NCI-H1048 (cell line): ENCODE measurements at regions not wholly inside any gene's neighbourhood (a gene's known extent, or its start where the extent isn't known, plus 50 kb on each side); places are given as distances from the start of the nearest gene placed in this dataset.
"Not testable (repeated sequence)": the region's sequence is repeated elsewhere in the genome, so short reads cannot be mapped to it uniquely, and the experiment has no call there.

Source experiments
- DNase-seq: peaks from one replicate; lab custom pipeline; 2025; lab: John Stamatoyannopoulos, UW

DNA sequence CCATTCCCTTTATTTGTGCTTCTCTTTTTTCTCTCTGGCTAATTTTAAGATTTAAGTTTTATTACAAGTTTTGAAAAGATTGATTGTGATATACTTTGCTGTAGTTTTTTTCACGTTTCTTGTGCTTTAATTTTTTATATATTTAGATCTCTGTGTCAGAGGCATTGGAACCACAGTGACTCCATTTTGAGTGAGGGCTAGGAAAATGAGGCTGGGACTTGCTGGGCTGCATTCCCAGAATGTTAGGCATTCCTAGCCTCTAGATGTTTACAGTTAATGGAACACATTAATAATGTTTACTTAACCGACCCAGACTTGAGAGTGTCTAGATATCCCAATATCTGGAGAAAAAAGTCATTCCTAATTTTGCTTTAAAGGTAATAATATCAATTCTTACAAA is 939.4 kb downstream of the BRINP3 start:
- no peak for DNase-seq

DNA sequence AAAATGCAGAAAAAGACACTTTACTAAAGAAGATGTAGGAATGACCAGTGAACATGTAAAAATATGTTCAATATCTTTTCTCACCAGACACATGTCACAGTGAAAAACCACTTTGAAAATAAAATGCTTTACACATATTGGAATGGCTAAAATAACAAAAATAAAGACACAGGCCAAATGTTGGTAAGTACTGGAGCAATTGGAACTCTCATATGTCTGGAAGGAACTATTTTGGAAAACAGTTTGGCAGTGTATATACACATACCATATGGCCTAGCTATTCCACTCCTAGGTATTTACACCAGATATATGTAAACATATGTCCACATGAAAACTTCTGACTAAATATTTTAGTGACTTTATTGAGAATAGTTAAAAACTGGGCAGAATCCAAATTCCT is 927.2 kb downstream of the BRINP3 start:
- no peak for DNase-seq

DNA sequence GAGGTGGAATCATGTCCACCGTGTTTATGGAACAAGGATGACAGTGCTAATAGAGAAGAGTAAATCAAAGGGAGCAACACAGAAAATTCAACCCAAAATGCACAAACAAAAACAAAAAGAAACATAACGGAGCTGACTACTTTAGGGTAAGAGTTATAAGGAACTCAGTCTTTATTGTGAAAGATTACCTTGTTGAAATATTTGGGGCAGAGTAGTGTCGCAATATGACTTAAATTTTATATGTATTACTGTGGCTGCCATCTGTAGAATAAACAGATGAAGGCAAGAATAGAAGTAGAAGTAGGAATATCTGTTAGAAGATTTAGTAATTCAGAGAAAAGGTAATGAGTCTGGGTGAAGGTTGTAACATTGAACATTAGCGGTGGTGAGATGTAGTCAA is 913.9 kb downstream of the BRINP3 start:
- DNase-seq: no peak

DNA sequence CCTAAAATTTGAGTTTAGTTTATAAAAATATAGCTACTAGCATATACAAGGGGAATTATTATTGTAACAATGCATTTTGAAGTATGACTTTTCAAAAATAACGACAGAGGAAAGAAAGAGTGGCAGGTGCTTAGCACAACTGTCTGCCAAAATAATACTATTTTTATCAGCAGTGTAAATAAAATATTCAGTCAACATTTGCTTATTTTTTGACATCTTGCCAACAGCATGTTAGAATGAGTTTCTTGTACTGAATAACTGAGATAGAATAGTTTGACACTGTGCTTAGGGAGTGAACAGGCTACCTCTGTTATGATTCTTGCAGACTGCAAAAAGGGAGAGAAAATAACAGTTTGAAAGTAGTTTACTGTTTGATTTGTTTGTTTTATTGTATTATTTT is 909.8 kb downstream of the BRINP3 start:
- DNase-seq: no peak

DNA sequence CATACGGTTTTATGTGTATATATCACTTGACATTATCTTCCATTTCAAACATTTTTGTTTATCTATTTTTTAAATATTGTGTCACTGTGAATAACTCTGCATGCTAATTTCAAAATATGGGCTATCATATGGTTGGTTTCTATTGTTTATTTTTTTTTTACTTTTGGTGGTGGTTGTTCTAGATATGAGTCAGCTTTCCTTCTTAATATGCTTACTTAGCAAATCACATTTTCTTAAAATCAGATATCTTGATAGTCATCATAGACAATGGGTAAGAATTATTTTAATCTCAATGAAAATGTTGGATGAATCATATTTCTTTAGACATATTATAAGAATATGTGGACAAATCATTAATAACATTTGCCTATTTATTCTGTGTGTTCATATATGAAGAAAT is 881.5 kb downstream of the BRINP3 start:
- DNase-seq: no peak

DNA sequence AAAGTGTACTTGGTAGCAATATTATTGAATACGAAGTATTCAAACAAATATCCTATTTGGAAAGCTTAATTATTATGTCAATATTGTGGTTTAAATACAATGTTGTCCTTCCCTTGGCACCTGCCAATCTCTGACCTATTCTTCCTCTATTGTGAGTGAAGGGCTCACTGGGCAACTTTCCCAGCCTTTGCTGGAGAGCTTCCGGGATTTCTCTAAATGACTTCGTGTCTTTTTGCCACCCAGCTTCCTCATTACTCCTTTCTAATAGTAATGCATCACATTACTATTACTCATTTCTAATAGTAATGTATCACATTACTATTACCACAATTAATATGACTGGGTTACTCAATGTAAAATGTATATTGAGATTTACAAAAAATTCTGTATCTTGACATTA is 880.6 kb downstream of the BRINP3 start:
- no peak for DNase-seq

DNA sequence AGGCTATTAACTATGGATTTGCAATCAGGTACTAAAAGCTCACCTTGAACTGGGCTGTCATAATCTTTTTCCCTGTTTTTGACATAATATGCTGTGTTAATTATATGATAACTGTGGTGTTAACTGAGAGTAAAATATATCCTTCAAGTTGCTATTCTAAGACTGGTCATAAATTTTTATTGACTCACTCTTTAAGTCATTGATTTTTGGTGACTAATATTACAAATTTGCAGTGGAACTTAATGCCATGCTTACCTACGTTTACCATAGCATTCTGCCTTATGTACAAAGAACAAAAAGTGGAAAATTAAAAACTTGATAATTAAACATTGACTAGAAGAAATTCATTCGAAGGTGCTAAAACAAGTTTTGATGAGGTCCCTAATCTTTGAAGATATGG is 872.4 kb downstream of the BRINP3 start:
- DNase-seq: no peak

DNA sequence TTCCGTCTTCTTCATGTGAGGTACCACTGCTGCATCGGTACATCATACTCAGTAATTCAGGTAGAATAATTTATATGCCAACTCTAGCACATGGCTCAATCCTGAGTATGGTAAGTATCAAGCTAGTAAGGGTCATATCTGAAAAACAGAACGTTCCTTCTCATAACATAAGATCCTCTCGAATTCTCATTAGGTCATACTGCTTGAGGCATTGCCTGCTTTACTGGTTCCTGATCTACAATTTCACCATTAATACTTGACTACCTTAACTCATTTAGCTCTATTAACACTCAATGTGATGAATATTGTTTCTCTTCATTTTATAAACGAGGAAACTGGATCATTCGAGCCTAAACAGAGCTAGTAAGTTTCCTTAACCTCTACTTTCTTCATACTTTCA is 871.6 kb downstream of the BRINP3 start:
- DNase-seq: no peak

DNA sequence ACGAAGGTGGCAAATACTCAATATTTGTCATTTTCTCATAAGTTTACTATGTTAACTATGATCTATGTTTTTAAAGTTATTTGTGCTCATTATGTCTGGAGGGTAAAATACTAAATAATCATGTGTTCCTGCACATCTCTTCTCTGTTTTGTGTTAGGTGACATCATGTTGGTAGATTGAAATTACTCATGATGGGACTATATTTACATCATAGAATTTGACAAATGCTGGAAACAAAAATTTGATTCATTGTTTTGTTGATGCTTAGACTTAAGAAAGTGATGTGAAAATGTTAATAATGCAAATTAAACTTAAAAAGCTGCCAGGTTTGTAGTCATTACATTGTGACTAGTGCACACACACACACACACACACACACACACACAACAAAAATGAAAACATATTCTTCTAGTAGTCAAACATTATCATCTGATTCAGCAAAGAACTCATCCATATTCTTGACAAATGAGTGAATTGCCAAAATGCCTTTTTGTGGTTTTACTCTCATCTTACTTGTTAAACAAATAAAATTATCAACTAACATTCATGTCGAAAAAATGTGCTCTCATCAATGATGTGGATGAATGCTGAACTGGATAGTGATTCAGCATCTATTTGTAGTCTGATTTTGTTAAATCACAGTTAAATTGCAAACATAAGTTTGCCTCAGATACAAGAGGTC is 870.7 kb downstream of the BRINP3 start:
- DNase-seq: no peak

DNA sequence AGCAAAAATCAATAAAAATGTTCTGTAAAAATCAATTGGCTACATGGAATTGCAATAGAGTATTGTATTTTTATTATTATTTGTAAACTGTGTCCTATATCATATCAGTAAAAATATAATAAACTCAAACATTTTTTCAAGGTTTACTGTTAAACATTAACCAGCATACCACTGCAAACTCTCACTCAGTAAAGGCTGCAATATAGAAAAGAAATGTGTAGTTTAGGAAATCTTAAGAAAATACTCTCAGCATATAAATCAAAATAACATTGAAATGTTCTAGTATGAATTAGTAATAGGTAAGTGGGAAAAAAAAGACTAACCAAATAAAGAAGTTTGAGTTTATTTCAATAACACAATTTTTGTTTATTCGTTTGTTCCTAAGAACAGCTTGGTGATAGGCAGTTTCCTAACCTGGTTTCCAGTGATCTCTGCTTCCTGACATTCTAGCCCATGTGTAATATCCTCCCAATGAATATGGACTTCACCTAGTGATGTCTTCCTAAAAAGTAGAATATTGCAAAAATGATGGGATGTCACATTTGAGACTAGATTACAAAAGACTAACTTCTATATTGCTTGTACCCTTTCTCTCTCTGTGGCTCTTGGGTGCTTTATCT is 870.1 kb downstream of the BRINP3 start:
- no peak for DNase-seq

DNA sequence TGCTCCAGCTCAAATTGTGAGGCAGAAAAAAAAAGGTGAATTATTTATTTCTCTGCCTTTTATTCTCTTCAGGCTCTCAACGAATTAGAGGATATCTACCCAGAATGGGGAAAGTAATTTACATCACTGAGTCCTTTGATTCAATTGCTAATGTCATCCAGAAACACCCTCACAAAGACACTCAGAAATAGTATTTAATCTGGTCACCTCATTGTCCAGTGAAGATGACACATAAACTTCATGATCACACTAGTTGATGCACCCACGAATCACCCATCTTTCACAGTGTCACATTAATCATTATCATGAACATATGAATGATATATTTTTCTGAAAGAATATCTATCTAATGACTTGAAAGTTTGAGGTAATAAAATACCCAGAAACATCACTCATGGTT is 868.5 kb downstream of the BRINP3 start:
- no peak for DNase-seq

DNA sequence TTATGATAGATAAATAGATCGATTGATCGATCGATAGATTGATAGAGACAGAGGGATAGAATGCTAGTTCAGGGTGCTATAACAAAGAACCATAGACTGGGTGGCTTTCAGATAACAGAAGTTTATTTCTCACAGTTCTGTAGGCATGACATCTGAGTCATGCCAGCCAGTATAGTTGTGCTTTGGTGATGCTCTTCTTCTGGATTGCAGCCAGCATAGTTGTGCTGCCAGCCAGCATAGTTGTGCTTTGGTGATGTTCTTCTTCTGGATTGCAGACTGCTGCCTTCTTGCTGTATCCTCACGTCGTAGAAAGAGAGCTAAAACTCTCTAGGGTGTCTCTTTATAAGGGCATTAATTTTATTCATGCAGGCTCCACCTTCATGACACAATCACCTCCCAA is 860.8 kb downstream of the BRINP3 start:
- no peak for DNase-seq

DNA sequence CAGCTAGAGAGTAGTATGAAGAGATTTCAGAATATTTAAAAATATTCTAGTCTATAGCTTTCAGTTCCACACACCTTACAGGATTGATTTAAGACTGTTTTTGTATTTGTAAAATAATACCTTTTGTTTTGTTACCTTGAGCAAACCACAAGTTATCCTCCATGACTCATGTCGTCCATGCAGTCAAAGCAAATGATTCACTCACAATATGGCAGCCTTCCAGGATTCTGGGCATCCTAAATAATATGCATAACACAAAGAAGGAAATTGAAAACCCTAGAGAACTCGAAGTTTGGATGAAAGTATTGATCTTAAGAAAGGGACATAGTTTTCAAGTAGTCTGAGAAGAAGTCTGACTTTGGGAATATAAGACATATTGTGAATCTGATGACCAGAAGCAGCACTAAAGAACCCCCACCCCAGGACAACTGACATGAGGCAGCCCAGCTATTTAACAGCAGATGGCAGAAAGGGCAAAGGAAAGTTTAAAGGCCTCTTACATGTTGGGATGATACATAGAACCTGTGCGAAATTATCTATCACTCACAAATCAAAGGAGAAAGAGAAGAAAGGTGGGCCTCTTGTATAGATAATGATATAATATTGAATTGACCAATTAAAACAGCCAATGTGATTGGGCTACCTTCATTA is 857.9 kb downstream of the BRINP3 start:
- DNase-seq: no peak

DNA sequence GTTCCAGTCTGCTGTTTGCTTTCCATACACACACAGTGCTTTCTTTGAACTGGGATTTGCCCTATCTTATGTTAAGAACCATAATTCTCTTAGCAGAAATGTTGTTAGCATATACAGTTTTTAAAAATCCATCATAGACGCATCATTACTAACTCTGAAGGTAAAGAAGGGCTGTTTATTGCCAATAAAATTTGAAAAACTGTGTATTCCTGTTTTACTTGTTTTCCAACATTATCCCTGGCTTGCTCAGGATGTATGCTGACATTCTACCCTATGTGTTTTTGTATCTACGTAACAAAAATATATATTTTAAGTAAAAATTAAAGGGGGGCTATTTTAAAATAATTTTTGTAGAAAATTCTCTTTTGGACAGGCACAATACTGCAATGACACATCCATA is 857.2 kb downstream of the BRINP3 start:
- DNase-seq: no peak

DNA sequence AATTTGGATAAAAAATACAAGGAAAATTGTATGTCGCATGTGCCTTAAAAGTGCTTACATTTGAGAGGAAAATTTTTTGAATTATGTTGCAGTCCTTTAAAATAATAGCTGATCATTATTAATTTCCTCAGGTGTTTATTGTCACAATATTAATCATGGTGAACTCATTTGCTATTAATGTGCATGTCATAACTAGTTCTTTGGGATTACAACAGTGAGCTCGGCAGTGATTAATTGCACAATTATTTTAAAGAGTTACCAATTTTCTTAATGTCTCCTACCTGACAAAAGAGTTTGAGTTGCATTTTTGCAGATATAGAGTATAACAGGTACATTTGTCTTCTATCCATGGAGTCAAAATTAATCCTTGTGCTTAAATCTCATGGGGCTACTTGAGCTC is 854.3 kb downstream of the BRINP3 start:
- DNase-seq: no peak

DNA sequence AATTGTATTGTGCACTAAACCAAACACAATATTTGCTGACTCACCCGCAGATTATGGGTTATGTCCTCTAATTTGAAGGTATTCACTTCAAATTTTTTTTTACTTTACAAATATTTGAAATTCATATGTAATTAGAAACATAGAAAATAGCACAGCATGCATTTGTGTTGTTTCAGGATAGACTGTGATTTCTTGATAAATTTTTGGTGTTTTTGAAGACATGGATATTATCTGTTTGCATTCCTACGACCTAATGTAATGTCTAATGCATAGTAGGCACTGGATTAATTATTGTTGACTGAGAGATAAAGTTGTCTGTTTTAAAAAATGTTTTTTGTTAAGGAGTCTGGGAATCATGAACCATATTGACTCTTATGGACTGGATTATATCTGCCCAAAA is 850.2 kb downstream of the BRINP3 start:
- no peak for DNase-seq

DNA sequence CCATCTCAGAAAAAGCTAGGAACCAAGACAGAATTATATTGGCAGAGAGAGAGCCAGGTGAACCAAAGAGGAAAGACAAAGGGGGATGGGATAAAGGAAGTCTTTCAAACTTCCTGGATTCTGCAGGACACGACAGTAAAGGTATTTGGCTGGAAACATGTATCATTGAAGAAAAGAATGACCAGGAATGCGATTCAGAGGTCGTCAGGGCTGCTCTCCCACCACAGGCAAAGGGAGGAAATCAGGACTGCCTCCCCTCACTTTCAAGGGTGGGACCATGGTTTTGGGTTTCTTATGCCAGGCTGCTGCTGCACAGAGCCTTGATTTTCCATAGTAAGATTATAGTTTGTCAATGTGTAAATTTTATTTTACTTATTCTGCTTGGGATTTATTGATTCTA is 848.8 kb downstream of the BRINP3 start:
- no peak for DNase-seq

DNA sequence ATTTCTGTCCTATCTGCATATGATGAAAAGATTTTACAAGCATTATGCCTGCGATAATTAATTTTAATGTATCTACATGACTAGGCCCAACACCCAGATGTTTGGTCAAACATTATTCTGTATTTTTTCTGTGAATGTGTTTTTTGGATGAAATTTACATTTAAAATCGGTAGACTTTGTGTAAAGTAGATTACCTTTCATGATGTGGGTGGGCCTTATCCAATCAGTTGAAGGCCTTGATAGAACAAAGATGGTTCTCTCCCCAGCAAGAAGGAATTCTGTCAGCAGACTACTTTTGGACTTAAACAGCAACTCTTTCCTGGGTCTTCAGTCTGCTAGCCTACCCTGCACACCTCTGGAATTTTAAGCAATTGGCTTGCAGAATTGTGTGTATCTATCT is 844.0 kb downstream of the BRINP3 start:
- DNase-seq: no peak

DNA sequence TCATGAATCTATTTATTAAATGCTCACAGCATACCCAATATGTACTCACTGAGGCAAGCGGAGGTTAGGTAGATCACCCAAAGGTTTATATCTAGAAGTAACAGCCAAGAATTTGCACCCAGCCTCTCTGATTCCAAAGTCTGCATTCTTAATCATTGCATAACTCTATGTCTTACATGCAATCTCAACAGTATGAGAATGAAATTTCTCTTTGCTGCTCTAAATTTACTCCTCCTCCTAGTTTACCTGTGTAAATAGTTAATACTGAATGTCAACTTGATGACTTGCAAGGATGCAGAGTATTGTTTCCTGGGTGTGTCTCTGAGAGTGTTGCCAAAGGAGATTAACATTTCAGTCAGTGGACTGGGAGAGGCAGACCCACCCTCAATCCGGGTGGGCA is 840.6 kb downstream of the BRINP3 start:
- no peak for DNase-seq

DNA sequence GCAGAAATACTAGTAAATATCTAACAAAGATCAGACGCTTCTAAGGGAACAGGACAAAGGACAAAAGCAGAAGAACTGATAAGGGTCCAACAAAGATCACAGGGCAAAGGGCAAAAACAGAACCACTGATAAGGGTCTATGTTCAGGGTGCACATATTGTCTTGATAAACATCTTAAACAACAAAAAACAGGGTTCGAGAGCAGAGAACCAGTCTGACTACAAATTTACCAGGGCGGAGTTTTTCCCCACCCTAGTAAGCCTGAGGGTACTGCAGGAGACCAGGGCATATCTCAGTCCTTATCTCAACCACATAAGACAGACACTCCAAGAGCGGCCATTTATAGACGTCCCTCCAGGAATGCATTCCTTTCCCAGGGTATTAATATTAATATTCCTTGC is 833.5 kb downstream of the BRINP3 start:
- not testable (repeated sequence) for DNase-seq

DNA sequence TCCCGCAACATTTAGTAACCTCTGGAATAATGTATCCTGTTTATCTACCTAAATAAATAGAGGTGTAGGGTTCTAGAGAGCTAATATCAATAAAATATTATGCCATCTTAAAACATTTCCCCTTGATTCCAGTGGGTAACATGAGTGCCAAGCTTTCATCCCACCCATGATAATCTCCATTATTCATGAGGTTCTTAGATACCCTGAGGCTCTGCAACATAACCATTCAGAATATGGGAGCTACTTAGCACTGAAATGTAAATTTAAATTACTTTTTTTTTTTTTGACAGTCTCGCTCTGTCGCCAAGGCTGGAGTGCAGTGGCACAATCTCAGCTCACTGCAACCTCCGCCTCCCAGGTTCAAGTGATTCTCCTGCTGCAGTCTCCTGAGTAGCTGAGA is 832.7 kb downstream of the BRINP3 start:
- DNase-seq: no peak

DNA sequence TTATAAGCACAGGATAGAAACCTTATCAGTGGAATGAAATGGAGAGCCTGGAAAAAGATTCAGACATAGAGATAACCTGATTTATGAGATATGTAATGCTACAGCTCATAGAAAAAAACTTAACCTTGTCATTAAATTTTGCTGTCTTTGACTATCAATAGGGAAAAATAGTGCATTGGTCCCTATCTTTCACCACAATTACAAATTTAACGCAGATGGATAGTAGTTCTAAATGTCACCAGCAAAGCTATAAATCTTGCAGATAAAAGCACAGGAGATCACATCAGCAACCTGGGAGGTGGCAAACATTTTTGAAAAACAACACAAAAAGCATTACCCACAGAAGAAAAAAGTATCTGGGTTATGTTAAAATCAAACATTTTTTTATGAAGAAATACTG is 831.6 kb downstream of the BRINP3 start:
- DNase-seq: no peak

DNA sequence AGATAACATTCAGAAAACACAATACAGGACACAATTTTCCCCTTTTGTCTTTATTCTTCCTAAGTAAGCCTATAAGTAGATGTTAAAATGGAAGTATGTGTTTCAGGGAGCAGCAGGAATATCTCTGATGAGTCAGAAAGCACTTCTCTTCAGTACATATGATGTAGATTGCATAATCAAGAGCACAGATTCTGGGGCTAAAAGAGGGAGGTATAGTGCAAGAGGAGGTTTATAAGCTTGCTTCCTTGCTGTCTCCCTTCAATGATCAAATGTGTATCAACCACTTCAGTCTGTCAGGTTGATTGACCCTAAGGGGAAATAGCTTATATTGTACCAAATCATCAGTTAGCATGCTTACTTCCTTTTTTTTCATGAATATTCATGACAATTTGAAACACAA is 822.8 kb downstream of the BRINP3 start:
- DNase-seq: no peak
